Breast epithelium (tissue), 4 donors: ENCODE measurements at regions not wholly inside any gene's neighbourhood (a gene's known extent, or its start where the extent isn't known, plus 50 kb on each side); places are given as distances from the start of the nearest gene placed in this dataset.

Experiments
- DNase-seq, 2 donors: peaks; one replicate each; pipeline ENCODE4 v3.0.0-alpha.2; 2019; ENCODE audit warnings: low spot score in 2 of 2
- H3K27ac ChIP-seq, 2 donors: fragments of 200-600 bp; sonication (generic) in 1 of 2; one replicate each; pipeline ENCODE4 v1.5.1; 2016 to 2019; ENCODE audit warnings: mild to moderate bottlenecking in 1 of 2
- H3K27me3 ChIP-seq, 2 donors: fragments of 200-600 bp; sonication (generic) in 1 of 2; one replicate each; pipeline versions ENCODE4 v1.5.1 to v1.6.0; 2017 to 2019; ENCODE audit warnings: control low read depth in 1 of 2, mild to moderate bottlenecking in 1 of 2
- H3K36me3 ChIP-seq: fragments of 200-600 bp; one replicate; pipeline ENCODE4 v1.5.1; 2019
- H3K4me1 ChIP-seq, 2 donors: fragments of 200-600 bp; sonication (generic); one replicate each; pipeline ENCODE4 v1.5.1; 2016 to 2019; ENCODE audit warnings: control low read depth in 1 of 2
- H3K4me3 ChIP-seq, 3 donors: fragments of 200-600 bp; sonication (generic); 1 replicate in 2 of 3; 2 replicates in 1 of 3; pipeline ENCODE4 v1.5.1; 2016 to 2019; ENCODE audit warnings: mild to moderate bottlenecking in 3 of 3, moderate library complexity in 2 of 3
- H3K9me3 ChIP-seq, 2 donors: fragments of 200-600 bp; sonication (generic) in 1 of 2; one replicate each; pipeline ENCODE4 v1.5.1; 2016 to 2019; ENCODE audit warnings: control low read depth in 1 of 2
- POLR2A ChIP-seq: fragments of 450-650 bp; IDR thresholded peaks from one replicate; pipeline ENCODE4 v1.6.1; 2016; ENCODE audit warnings: antibody characterized with exemption, mild to moderate bottlenecking, moderate library complexity
- POLR2AphosphoS5 ChIP-seq, 3 donors: sonication (generic); formaldehyde crosslinking; IDR thresholded peaks; one replicate each; pipeline ENCODE4 v1.6.1; 2017; ENCODE audit warnings: antibody characterized with exemption in 3 of 3
- intact Hi-C: fragments of 100-400 bp; cut with DNase I; formaldehyde crosslinking; loops from one replicate; pipeline ENCODE4 v1.15.1; 2023; ENCODE audit warnings: low total_unique reads
- TF ChIP-seq, protein P1 (sequence below), 3 donors: fragments of 450-650 bp; IDR thresholded peaks; one replicate each; pipeline ENCODE4 v1.5.1; 2016 to 2017; ENCODE audit warnings: antibody characterized with exemption in 3 of 3, mild to moderate bottlenecking in 3 of 3, moderate library complexity in 3 of 3

GRCh38 chr21:30081506-30081905, 85.1 kb downstream of the CLDN17 start:
- H3K27ac ChIP-seq: no peak overlapping the region
- H3K4me1 ChIP-seq: no peaks in the 10 kb centered on the region
- no peak for TF ChIP-seq POLR2AphosphoS5 (IDR thresholded peaks at IDR 0.05)
- no peak for TF ChIP-seq POLR2A
- TF ChIP-seq, protein P1, sequence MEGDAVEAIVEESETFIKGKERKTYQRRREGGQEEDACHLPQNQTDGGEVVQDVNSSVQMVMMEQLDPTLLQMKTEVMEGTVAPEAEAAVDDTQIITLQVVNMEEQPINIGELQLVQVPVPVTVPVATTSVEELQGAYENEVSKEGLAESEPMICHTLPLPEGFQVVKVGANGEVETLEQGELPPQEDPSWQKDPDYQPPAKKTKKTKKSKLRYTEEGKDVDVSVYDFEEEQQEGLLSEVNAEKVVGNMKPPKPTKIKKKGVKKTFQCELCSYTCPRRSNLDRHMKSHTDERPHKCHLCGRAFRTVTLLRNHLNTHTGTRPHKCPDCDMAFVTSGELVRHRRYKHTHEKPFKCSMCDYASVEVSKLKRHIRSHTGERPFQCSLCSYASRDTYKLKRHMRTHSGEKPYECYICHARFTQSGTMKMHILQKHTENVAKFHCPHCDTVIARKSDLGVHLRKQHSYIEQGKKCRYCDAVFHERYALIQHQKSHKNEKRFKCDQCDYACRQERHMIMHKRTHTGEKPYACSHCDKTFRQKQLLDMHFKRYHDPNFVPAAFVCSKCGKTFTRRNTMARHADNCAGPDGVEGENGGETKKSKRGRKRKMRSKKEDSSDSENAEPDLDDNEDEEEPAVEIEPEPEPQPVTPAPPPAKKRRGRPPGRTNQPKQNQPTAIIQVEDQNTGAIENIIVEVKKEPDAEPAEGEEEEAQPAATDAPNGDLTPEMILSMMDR (IDR thresholded peaks at IDR 0.05): no peak
- no peak for DNase-seq
- intact Hi-C loops: no loop called here
- H3K4me3 ChIP-seq: no peak overlapping the region
- H3K36me3 ChIP-seq: no peaks in the 10 kb centered on the region
- no peaks in the 10 kb centered on the region for H3K9me3 ChIP-seq
- no peaks in the 10 kb centered on the region for H3K27me3 ChIP-seq

DNA sequence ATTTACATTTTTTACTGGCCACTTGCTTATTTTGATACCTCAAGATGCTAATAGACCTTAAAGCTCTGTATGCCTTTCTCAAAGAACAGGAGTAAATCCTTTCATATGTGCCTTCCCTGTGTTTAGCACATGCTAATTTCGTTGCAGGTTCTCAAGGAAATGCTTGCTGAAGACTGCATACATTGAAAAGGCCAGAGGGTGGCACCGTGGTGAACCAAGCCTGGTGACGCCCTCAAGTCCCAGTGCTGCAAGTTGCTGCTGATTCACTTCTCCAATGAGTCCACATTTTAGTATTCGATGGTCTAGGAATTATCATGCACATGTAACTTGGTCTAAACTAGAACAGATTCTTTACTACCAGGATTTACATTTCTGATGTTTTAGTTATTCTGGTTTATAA, 94.1 kb downstream of the CLDN17 start:
- Histone ChIP-seq H3K4me1 (no peaks in the 10 kb centered on the region), H3K36me3 (no peaks in the 10 kb centered on the region), H3K27ac (no peak overlapping the region), H3K27me3 (no peaks in the 10 kb centered on the region), H3K9me3 (peaks cover 8 to 9% of the 10 kb centered on the region in 2 donors), H3K4me3 (no peak overlapping the region)
- intact Hi-C loops: no loop called here
- TF ChIP-seq POLR2A (no peak), POLR2AphosphoS5 (IDR thresholded peaks at IDR 0.05) (no peak)
- TF ChIP-seq, protein P1 (IDR thresholded peaks at IDR 0.05): peak in 2 of 3 donors; percentile 39 to 47
- DNase-seq: no peak

GRCh38 chr21:30058928-30059327, 107.7 kb downstream of the CLDN17 start:
- H3K4me1 ChIP-seq: no peaks in the 10 kb centered on the region
- no peaks in the 10 kb centered on the region for H3K27me3 ChIP-seq
- TF ChIP-seq POLR2AphosphoS5 (IDR thresholded peaks at IDR 0.05) (no peak), POLR2A (no peak)
- TF ChIP-seq, protein P1 (IDR thresholded peaks at IDR 0.05): no peak
- H3K9me3 ChIP-seq: no peaks in the 10 kb centered on the region
- no peaks in the 10 kb centered on the region for H3K36me3 ChIP-seq
- no peak overlapping the region for H3K4me3 ChIP-seq
- no peak for DNase-seq
- H3K27ac ChIP-seq: no peak overlapping the region
- intact Hi-C loops: no loop called here

DNA sequence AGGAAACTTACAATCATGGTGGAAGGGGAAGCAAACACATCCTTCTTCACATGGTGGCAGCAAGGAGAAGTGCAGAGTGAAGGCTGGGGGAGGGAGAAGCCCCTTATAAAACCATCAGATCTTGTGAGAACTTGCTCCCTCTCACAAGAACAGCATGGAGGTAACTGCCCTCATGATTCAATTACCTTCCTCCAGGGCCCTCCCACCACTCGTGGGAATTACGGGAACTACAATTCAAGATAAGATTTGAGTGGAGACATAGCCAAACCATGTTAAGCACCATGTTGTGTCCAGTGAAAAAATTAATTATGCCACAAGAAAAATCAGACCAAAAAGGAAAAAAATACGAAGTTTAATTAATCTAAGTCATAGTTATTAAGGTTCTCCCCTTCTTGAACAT, 109.5 kb downstream of the CLDN17 start:
- TF ChIP-seq POLR2A (no peak), POLR2AphosphoS5 (IDR thresholded peaks at IDR 0.05) (no peak)
- TF ChIP-seq, protein P1 (IDR thresholded peaks at IDR 0.05): no peak
- Histone ChIP-seq H3K4me3 (no peak overlapping the region), H3K9me3 (no peaks in the 10 kb centered on the region), H3K36me3 (no peaks in the 10 kb centered on the region), H3K27ac (no peak overlapping the region), H3K4me1 (no peaks in the 10 kb centered on the region), H3K27me3 (no peaks in the 10 kb centered on the region)
- no peak for DNase-seq
- intact Hi-C loops: no loop called here

GRCh38 chr21:30048570-30048969, 108.8 kb upstream of the GRIK1 start:
- Histone ChIP-seq H3K9me3 (no peaks in the 10 kb centered on the region), H3K36me3 (no peaks in the 10 kb centered on the region), H3K4me1 (no peaks in the 10 kb centered on the region), H3K4me3 (no peak overlapping the region), H3K27me3 (no peaks in the 10 kb centered on the region), H3K27ac (no peak overlapping the region)
- DNase-seq: no peak
- TF ChIP-seq, protein P1 (IDR thresholded peaks at IDR 0.05): no peak
- TF ChIP-seq POLR2A (no peak), POLR2AphosphoS5 (IDR thresholded peaks at IDR 0.05) (no peak)
- intact Hi-C loops: no loop called here
